IPS DF 6.9 (cell line): ENCODE measurements at regions not wholly inside any gene's neighbourhood (a gene's known extent, or its start where the extent isn't known, plus 50 kb on each side); places are given as distances from the start of the nearest gene placed in this dataset.
"Not testable (repeated sequence)": the region's sequence is repeated elsewhere in the genome, so short reads cannot be mapped to it uniquely, and the experiment has no call there.

Experiments
- DNase-seq: peaks from one replicate; pipeline ENCODE4 v3.0.0-alpha.2; 2013; ENCODE audit warnings: low read depth, low spot score
- H3K27ac ChIP-seq: one replicate; pipeline ENCODE4 v1.5.1; 2013; ENCODE audit warnings: low read length, control low read depth
- H3K27me3 ChIP-seq: 2 replicates; pipeline ENCODE4 v1.6.1; 2013; ENCODE audit warnings: mild to moderate bottlenecking, low read length; ENCODE audit not compliant: control insufficient read depth, insufficient read depth
- H3K36me3 ChIP-seq: 2 replicates; pipeline ENCODE4 v1.6.1; 2013; ENCODE audit warnings: low read length; ENCODE audit not compliant: control insufficient read depth, insufficient read depth
- H3K4me1 ChIP-seq: 2 replicates; pipeline ENCODE4 v1.6.1; 2013; ENCODE audit warnings: low read length; ENCODE audit not compliant: control insufficient read depth, insufficient read depth
- H3K4me3 ChIP-seq: 2 replicates; pipeline ENCODE4 v1.5.1; 2013; ENCODE audit warnings: mild to moderate bottlenecking, low read length
- H3K9me3 ChIP-seq: 2 replicates; pipeline ENCODE4 v1.6.1; 2013; ENCODE audit warnings: low read length, inconsistent platforms; ENCODE audit not compliant: control insufficient read depth, insufficient read depth
- WGBS: extraction: QIAGEN DNeasy Blood & Tissue Kit; methylation state at CpG from one replicate; pipeline ENCODE4 v1.1.7; 2013; ENCODE audit warnings: mixed read lengths, missing lambda C conversion rate; ENCODE audit not compliant: insufficient read length, insufficient coverage; 5-methylcytosine and 5-hydroxymethylcytosine counted together

DNA sequence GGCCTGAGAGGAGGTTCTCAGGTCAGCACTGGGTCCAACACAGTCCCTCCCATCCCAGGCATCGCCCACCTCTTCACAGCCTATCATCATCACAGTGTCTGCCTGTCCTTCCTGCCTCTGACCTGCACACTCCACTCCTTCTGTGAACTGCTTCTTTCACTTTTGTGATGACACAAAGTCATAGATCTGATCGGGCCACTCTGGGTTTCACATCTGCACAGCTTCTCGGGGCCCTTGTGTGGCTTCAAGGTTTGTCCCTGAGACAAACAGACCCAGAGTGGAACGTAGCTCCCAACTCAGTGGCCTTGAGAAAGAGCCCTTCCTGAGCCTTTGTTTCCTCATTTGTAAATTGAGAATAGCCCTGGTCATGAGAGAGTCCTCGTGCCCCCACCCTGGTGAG is 377.1 kb downstream of the ANAPC1 start:
- not testable (repeated sequence) for H3K36me3 ChIP-seq, H3K27ac ChIP-seq, DNase-seq, H3K4me3 ChIP-seq, H3K27me3 ChIP-seq, H3K4me1 ChIP-seq, H3K9me3 ChIP-seq
- no CpG with 5 or more reads among the region's 5 CpGs for WGBS

DNA sequence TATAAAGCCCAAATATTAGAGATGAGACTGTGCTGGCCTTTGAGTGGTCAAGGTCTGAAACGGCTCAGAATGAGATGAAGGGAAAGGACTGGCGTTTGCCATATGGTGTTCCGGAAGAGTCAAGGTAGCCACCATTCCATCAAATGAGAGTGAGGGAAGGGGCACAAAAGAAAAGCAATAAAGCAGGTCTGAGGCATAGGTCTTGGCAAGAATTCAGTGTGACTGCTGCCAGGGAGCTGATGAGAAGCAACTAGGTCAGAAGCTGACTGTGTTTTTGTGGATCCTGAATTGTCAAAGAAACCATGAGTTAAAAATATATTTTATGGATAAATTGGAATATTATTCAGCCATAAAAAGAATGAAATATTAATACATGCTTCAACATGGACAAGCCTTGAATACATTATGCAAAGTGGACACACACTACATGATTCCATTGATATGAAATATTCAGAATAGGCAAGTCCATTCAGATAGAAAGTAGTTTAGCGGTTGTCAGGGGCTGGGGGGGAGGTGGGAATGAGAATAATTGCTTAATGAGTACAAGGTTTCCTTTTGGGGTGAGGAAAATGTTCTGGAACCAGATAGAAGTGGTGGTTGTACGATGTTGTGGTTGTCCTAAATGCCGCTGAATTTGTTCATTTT is 374.6 kb downstream of the ANAPC1 start:
- H3K4me3 ChIP-seq, H3K27ac ChIP-seq, H3K4me1 ChIP-seq, H3K27me3 ChIP-seq, H3K36me3 ChIP-seq, DNase-seq, H3K9me3 ChIP-seq: not testable (repeated sequence)
- no CpG with 5 or more reads among the region's 6 CpGs for WGBS

DNA sequence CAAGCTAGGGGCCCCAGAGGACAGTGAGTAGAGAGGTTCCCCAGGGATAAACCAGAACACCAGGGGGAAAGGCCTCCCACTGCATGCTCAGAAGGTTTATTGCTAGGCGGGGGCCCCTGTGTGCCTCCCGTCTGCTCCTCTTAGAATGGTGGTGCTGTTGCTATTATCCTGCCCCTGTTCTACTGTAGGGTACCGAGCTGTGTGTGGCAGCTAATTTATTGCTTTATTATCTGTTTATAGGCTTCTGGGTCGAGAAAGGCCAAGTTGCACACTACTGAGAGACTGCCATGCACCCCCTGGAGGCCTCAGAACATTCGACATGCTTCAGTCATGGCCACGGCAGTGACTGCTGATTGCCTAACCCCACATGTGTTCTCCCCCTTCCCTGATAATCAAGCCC is 373.6 kb downstream of the ANAPC1 start:
- H3K36me3 ChIP-seq, H3K9me3 ChIP-seq, H3K27me3 ChIP-seq, DNase-seq, H3K4me3 ChIP-seq, H3K27ac ChIP-seq, H3K4me1 ChIP-seq: not testable (repeated sequence)
- no CpG with 5 or more reads among the region's 6 CpGs for WGBS

DNA sequence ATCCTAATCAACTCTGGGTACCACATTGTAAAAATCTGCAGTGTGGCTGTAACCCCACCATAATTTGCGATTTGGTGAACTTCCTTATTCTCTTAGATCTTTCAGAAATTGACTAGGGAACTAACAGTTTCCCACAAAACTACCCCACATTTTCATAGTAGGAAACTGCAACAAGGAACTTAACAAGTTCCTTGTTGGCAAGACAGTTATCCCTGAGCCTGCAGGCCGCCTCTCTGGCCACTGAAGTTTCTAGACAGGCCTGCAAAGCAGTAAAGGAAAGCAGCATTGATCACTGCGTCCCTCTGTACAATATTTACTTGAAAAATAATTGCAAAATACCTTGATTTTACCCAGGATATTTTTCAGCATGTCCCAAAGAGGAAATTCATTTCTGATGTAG is 372.9 kb downstream of the ANAPC1 start:
- no CpG with 5 or more reads among the region's 3 CpGs for WGBS

DNA sequence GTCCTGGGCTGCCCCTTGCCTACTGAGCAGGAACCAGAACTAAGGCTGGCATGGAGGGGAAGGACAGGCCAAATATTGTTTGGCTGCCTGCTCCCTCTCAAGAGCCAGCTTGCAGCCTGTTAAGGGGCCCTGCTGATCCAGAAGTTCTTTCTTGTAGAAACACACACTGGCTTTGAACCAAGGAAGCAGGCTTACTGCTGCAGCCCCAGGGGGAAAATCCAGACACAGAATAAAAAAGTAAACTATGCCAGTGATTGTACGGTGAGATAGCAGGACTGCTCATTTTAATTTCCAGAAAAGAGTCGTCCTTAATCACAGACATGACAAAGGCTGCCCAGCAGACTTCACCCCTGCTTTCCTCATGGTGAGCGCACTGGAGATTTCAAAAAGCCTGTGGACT is 371.6 kb downstream of the ANAPC1 start:
- H3K27me3 ChIP-seq, H3K9me3 ChIP-seq, DNase-seq, H3K4me1 ChIP-seq, H3K36me3 ChIP-seq, H3K4me3 ChIP-seq, H3K27ac ChIP-seq: not testable (repeated sequence)
- no CpG with 5 or more reads among the region's 3 CpGs for WGBS

More for the DNA sequence above, 372.9 kb downstream of the ANAPC1 start:
- H3K27ac ChIP-seq, H3K36me3 ChIP-seq, H3K4me1 ChIP-seq, DNase-seq, H3K4me3 ChIP-seq, H3K9me3 ChIP-seq, H3K27me3 ChIP-seq: not testable (repeated sequence)

DNA sequence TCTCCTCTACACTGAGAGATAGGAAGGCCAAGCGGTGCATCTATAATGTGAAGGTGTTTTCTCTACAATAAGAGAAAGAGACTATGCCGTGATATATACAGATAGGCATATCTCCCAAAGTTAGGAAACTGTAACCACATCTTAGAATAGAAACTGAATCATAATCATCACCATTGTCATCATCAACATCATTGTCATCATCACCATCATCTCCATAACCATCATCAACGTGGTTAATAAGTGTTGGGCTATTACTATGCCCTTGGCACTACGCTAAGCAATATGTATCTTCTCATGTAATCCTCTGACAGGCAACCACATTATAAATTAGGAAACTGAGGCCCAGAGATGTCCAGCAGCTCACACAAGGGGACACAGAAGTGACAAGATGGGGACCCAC is 369.9 kb downstream of the ANAPC1 start:
- H3K9me3 ChIP-seq, H3K4me1 ChIP-seq, DNase-seq, H3K4me3 ChIP-seq, H3K36me3 ChIP-seq, H3K27ac ChIP-seq, H3K27me3 ChIP-seq: not testable (repeated sequence)
- no CpG with 5 or more reads among the region's 4 CpGs for WGBS

DNA sequence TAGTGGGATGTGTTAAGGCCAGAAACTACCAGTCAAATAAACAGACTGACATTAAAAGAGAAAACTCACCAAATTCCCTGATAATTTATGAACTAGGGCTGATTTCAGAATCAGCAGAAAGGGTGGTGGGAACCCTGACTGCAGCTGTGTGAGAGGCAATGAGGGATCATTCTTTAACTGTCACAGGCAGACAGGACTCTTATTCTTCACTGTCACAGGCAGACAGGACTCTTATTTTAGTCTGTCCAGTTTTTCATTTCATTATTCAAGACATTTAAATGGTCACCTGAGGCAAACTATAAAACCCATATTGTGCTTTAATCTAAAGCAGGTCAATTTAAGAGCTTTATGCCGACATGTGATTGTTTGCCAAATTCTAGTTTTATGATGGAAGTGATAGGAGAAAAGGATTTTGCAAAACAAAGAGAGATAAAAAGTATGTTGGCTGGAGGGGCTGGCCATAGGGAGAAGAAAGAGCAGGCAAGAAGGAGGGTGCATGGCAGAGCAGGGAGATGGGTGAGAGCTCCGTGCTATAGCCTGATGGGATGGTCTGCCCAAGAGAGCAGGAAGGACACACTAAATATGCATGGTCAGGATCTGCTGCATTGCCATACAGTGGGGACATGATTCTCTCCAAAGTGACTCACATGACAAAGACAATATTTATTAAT is 366.8 kb downstream of the ANAPC1 start:
- H3K36me3 ChIP-seq, H3K9me3 ChIP-seq, H3K27me3 ChIP-seq, DNase-seq, H3K4me1 ChIP-seq, H3K27ac ChIP-seq, H3K4me3 ChIP-seq: not testable (repeated sequence)
- no CpG with 5 or more reads among the region's 2 CpGs for WGBS

DNA sequence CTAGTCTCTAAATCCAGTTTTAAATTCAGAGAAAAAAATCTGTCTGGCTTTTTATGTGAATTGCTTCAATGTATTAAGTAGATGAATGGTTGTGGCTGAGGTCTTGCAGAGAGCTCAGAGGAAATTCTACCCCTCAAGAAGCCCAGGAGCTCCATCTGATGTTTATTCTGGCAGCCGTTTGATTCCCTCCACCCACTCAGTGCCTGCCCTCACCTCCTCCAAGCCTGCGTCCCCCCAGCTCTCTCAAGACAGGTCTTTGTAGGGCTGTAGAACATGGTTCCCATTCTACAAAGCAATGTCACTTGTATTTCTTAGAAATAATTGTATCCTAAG is 366.3 kb downstream of the ANAPC1 start:
- not testable (repeated sequence) for DNase-seq, H3K27me3 ChIP-seq, H3K9me3 ChIP-seq, H3K27ac ChIP-seq, H3K36me3 ChIP-seq, H3K4me1 ChIP-seq, H3K4me3 ChIP-seq
- no CpG with 5 or more reads among the region's 2 CpGs for WGBS

DNA sequence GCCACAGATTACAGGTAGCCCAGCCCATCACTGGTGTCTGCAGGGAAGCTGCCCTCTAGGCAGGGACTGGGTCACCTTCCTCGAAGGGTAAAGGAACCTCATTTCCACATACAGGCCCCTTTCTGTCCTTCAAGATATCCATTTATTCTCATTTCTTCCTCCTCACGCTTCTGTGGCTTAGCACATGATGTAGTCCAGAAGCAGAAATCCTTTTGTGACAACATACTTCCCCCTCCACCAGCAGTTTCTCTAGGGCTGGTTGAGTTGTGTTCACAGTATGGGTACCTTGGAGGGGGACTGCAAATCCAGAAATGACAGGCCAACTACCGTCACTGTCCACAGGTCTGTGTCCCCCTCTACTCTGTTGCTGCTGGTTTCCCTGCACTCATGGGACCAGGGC is 364.9 kb downstream of the ANAPC1 start:
- no CpG with 5 or more reads among the region's 3 CpGs for WGBS
- no peaks in the 10 kb centered on the region for H3K27me3 ChIP-seq

DNA sequence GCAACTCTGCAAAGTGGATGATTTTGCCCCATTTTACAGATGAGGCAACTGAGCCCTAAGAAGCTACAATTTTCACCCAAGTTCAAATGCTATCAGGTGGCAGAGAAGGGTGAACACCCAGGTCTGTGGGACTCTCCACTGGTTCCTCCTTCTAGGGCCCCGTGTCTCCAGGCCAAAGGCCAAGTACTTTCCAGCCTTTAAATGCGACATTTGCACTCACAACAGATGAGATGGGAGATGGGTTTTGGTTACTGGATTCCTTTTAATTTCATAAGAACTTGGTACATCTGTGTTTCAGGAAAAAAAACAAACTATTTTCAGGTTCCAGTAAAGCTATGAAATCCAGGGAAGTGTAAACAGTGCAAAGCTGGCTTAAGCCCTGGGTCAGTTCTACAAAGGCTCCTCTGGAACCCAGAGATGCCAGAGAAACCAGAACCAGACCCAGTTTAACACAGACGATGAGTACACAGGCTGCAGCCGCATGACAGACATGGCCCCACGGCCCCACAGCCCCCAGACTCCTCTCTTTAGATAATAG is 361.7 kb downstream of the ANAPC1 start:
- WGBS = no CpG with 5 or more reads among the region's 5 CpGs
- no peak for DNase-seq

More for the DNA sequence above, 364.9 kb downstream of the ANAPC1 start:
- Histone ChIP-seq H3K27ac (no peak overlapping the region), H3K4me3 (no peak overlapping the region), H3K4me1 (no peaks in the 10 kb centered on the region), H3K9me3 (no peaks in the 10 kb centered on the region), H3K36me3 (no peaks in the 10 kb centered on the region)
- DNase-seq = no peak

DNA sequence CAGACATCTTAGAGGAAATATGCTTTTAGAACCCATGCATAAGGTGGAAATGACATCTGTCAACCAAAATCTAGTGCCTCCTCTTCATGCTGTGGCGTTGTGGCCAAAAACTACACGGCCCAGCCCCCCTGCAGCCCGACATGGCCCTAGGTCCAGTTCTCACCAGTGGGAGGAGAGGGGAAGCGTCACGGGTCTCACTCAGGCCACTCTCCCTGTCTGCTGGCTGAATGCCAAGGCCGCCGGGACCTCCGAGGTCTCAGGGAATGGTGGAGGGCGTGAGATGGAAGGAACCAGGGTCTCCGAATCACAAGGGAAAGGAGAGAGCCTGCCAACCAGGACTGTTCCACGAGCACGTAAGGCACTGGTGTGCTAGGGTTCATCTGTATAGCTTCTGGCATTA is 361.0 kb downstream of the ANAPC1 start:
- Histone ChIP-seq H3K27ac (no peak overlapping the region), H3K9me3 (no peaks in the 10 kb centered on the region), H3K4me1 (no peaks in the 10 kb centered on the region), H3K4me3 (no peak overlapping the region), H3K36me3 (no peaks in the 10 kb centered on the region), H3K27me3 (no peaks in the 10 kb centered on the region)
- WGBS = no CpG with 5 or more reads among the region's 12 CpGs
- DNase-seq = no peak

More for the DNA sequence above, 361.7 kb downstream of the ANAPC1 start:
- Histone ChIP-seq H3K4me3 (no peak overlapping the region), H3K27ac (no peak overlapping the region), H3K9me3 (no peaks in the 10 kb centered on the region), H3K4me1 (no peaks in the 10 kb centered on the region), H3K36me3 (no peaks in the 10 kb centered on the region), H3K27me3 (no peaks in the 10 kb centered on the region)
